ENCODE measurements at regions not wholly inside any gene's neighbourhood (a gene's known extent, or its start where the extent isn't known, plus 50 kb on each side); places are given as distances from the start of the nearest gene placed in this dataset.
A peak's percentile ranks its signal among the peaks of the same experiment; 100 is the strongest.

DNA sequence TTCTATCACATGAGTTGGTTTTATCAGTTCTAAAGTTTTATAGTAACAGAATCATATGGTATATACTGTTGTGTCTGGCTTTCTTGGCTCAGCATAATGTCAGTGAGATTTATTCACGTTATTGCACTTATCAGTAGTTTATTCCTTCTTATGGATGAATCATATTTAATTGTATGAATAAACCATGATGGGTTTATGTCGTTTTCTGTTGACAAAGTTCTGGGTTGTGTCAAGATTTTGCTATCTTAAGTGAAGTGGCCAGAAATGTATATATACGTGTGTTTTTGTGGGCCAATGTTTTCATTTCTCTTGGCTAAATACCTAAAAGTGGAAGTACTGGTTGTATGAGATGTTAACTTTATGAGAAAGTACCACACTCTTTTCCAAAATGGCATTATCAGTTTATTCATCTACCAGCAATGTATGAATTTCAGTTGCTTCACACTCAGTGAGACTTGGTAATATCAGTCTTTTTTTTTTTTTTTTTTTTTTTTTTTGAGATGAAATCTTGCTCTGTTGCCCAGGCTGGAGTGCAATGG lies 112.4 kb upstream of the DCBLD2 start:
- CTCF ChIA-PET (ENCODE audit: unreplicated experiment): no interaction called here
- Histone ChIP-seq H4K20me1 (ENCODE audit: insufficient read depth, low read length) (no peaks in the 10 kb centered on the region), H2AFZ (ENCODE audit: low read length) (peak overlapping the region; percentile 76), H3K9me2 (ENCODE audit: insufficient read depth, low read length) (no peaks in the 10 kb centered on the region), H3K9me3 (ENCODE audit: low read length) (peaks cover 19% of the 10 kb centered on the region), H3K4me3 (ENCODE audit: low read depth, low read length, poor library complexity, severe bottlenecking) (no peak overlapping the region), H3K36me3 (ENCODE audit: insufficient read depth, low read length) (peaks cover 13% of the 10 kb centered on the region), H3K27ac (ENCODE audit: low read depth, low read length, poor library complexity, severe bottlenecking) (peak overlapping the region; percentile 96), H3K4me2 (ENCODE audit: low read length) (peak overlapping the region; percentile 44), H3K4me1 (ENCODE audit: insufficient read depth, low read length, poor library complexity, severe bottlenecking) (peaks cover 72% of the 10 kb centered on the region), H3K79me2 (ENCODE audit: insufficient read depth, low read depth, low read length) (no peaks in the 10 kb centered on the region)
- no TSS peak for BruUV-seq (replicated peaks)
- no peak for TF ChIP-seq CTCF (conservative IDR thresholded peaks at IDR 0.05; ENCODE audit: low read length)
- no peak for TF ChIP-seq EZH2phosphoT487 (IDR thresholded peaks at IDR 0.05; ENCODE audit: borderline replicate concordance, low read depth, low read length)
- DNase-seq (ENCODE audit: low spot score): no peak
- POLR2A ChIA-PET: interaction anchor here (0.9 to 1.8 kb wide), 3 partner anchors 16 to 112 kb away, joined by 3 to 7 read pairs (median 4); partner anchors contain the start of gene DCBLD2
- intact Hi-C loops (cut with micrococcal nuclease; ENCODE audit: unreplicated experiment): loop anchor here (5.0 kb wide), 3 partner anchors 112 to 452 kb away; partner anchors contain the start of gene DCBLD2

DNA sequence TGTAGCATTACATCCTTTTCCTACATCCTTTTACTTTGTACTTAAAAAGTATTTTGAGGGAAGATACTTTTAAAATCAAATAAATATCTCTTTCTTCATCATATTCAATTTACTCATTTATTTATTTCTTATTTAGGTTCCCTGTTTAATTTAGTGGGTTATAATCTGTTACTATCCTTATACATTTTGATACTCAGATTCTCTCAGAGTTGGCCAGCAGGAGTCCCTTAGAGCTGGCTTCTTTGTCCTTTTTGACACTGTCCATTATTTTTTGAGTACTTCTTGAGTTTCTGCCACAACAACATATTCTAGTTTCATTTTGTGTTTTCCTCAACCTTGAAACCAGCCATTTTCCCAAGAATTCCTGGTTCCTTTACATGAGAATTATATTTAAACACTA lies 111.6 kb upstream of the DCBLD2 start:
- peak overlapping the region; percentile 96 for H3K27ac ChIP-seq (ENCODE audit: low read depth, low read length, poor library complexity, severe bottlenecking)
- CTCF ChIA-PET (ENCODE audit: unreplicated experiment): no interaction called here
- peak; percentile 33 for DNase-seq (ENCODE audit: low spot score)
- BruUV-seq (replicated peaks): no TSS peak
- peaks cover 72% of the 10 kb centered on the region for H3K4me1 ChIP-seq (ENCODE audit: insufficient read depth, low read length, poor library complexity, severe bottlenecking)
- intact Hi-C loops (cut with micrococcal nuclease; ENCODE audit: unreplicated experiment): loop anchor here (5.0 kb wide), 3 partner anchors 111 to 451 kb away; partner anchors contain the start of gene DCBLD2
- H4K20me1 ChIP-seq (ENCODE audit: insufficient read depth, low read length): no peaks in the 10 kb centered on the region
- no peaks in the 10 kb centered on the region for H3K9me2 ChIP-seq (ENCODE audit: insufficient read depth, low read length)
- H3K4me3 ChIP-seq (ENCODE audit: low read depth, low read length, poor library complexity, severe bottlenecking): peak overlapping the region; percentile 54
- H3K4me2 ChIP-seq (ENCODE audit: low read length): peak overlapping the region; percentile 64
- TF ChIP-seq CTCF (conservative IDR thresholded peaks at IDR 0.05; ENCODE audit: low read length) (peak; percentile 61), EZH2phosphoT487 (IDR thresholded peaks at IDR 0.05; ENCODE audit: borderline replicate concordance, low read depth, low read length) (no peak)
- H3K79me2 ChIP-seq (ENCODE audit: insufficient read depth, low read depth, low read length): no peaks in the 10 kb centered on the region
- POLR2A ChIA-PET: interaction anchor here (0.9 to 3.2 kb wide), 3 partner anchors 10 to 111 kb away, joined by 3 to 9 read pairs (median 4); partner anchors contain the start of gene DCBLD2
- H3K36me3 ChIP-seq (ENCODE audit: insufficient read depth, low read length): peaks cover 13% of the 10 kb centered on the region
- H2AFZ ChIP-seq (ENCODE audit: low read length): peak overlapping the region; percentile 76; the same call in 1 of the 2 replicates
- peaks cover 19% of the 10 kb centered on the region for H3K9me3 ChIP-seq (ENCODE audit: low read length)

GRCh38 chr3:99012051-99012450 lies 110.6 kb upstream of the DCBLD2 start:
- TF ChIP-seq CTCF (conservative IDR thresholded peaks at IDR 0.05; ENCODE audit: low read length) (no peak; the same call in 1 of the 2 replicates), EZH2phosphoT487 (IDR thresholded peaks at IDR 0.05; ENCODE audit: borderline replicate concordance, low read depth, low read length) (no peak)
- ChIA-PET CTCF (ENCODE audit: unreplicated experiment) (no interaction called here), POLR2A (interaction anchor here (0.6 to 3.2 kb wide), 10 partner anchors 8 to 308 kb away, joined by 3 to 16 read pairs (median 6); partner anchors contain the start of gene DCBLD2)
- intact Hi-C loops (cut with micrococcal nuclease; ENCODE audit: unreplicated experiment): loop anchor here (5.0 kb wide), 3 partner anchors 110 to 450 kb away; partner anchors contain the start of gene DCBLD2
- Histone ChIP-seq H3K4me2 (ENCODE audit: low read length) (peak overlapping the region; percentile 64), H3K27ac (ENCODE audit: low read depth, low read length, poor library complexity, severe bottlenecking) (peak overlapping the region; percentile 96), H3K4me1 (ENCODE audit: insufficient read depth, low read length, poor library complexity, severe bottlenecking) (peaks cover 71% of the 10 kb centered on the region), H3K79me2 (ENCODE audit: insufficient read depth, low read depth, low read length) (no peaks in the 10 kb centered on the region), H4K20me1 (ENCODE audit: insufficient read depth, low read length) (no peaks in the 10 kb centered on the region), H3K9me2 (ENCODE audit: insufficient read depth, low read length) (no peaks in the 10 kb centered on the region), H2AFZ (ENCODE audit: low read length) (peak overlapping the region; percentile 76; the same call in 1 of the 2 replicates), H3K9me3 (ENCODE audit: low read length) (peaks cover 19% of the 10 kb centered on the region), H3K4me3 (ENCODE audit: low read depth, low read length, poor library complexity, severe bottlenecking) (peak overlapping the region; percentile 54), H3K36me3 (ENCODE audit: insufficient read depth, low read length) (peaks cover 13% of the 10 kb centered on the region)
- peak; percentile 96 for DNase-seq (ENCODE audit: low spot score)
- BruUV-seq (replicated peaks): no TSS peak
